Hematopoietic multipotent progenitor cell treated with erythropoietin and hydrocortisone succinate and interleukin-3 and kit ligand, for 4 days (in vitro differentiated cells): ENCODE measurements at regions not wholly inside any gene's neighbourhood (a gene's known extent, or its start where the extent isn't known, plus 50 kb on each side); places are given as distances from the start of the nearest gene placed in this dataset.

Experiments used
- DNase-seq: peaks from one replicate; pipeline ENCODE4 v3.0.0-alpha.2; 2015

- no peak for DNase-seq
These were observed 54.7 kb upstream of the NRIP1 start for GRCh38 chr21:15119486-15119885.

- no peak for DNase-seq
These were observed 56.4 kb upstream of the NRIP1 start for GRCh38 chr21:15121097-15121654.

GRCh38 chr21:15121655-15122120 is 56.9 kb upstream of the NRIP1 start:
- no peak for DNase-seq

GRCh38 chr21:15122241-15122640 is 57.4 kb upstream of the NRIP1 start:
- no peak for DNase-seq

- no peak for DNase-seq
These were observed 59.9 kb upstream of the NRIP1 start for GRCh38 chr21:15124731-15125130.

GRCh38 chr21:15126948-15127347 is 62.1 kb upstream of the NRIP1 start:
- no peak for DNase-seq

GRCh38 chr21:15127437-15127836 is 62.6 kb upstream of the NRIP1 start:
- DNase-seq, result no peak

GRCh38 chr21:15128267-15128666 is 63.5 kb upstream of the NRIP1 start:
- no peak for DNase-seq

- peak; percentile 25 for DNase-seq
These were observed 63.9 kb upstream of the NRIP1 start for GRCh38 chr21:15128714-15129113.

GRCh38 chr21:15130326-15130725 is 65.5 kb upstream of the NRIP1 start:
- DNase-seq, result no peak

GRCh38 chr21:15130751-15131150 is 66.0 kb upstream of the NRIP1 start:
- DNase-seq, result no peak

GRCh38 chr21:15132781-15133180 is 68.0 kb upstream of the NRIP1 start:
- DNase-seq, result no peak

- DNase-seq, result peak; percentile 92
These were observed 70.1 kb upstream of the NRIP1 start for GRCh38 chr21:15134701-15135470.

- no peak for DNase-seq
These were observed 71.2 kb upstream of the NRIP1 start for GRCh38 chr21:15135867-15136629.

GRCh38 chr21:15138490-15138889 is 73.7 kb upstream of the NRIP1 start:
- DNase-seq, result peak; percentile 54

GRCh38 chr21:15139898-15140297 is 75.1 kb upstream of the NRIP1 start:
- DNase-seq, result no peak

GRCh38 chr21:15140321-15141019 is 75.7 kb upstream of the NRIP1 start:
- no peak for DNase-seq

- DNase-seq, result peak; percentile 73
These were observed 76.6 kb upstream of the NRIP1 start for GRCh38 chr21:15141261-15141970.

- no peak for DNase-seq
These were observed 79.2 kb upstream of the NRIP1 start for GRCh38 chr21:15144026-15144425.

GRCh38 chr21:15148437-15148836 is 83.6 kb upstream of the NRIP1 start:
- no peak for DNase-seq

GRCh38 chr21:15149600-15150224 is 84.9 kb upstream of the NRIP1 start:
- DNase-seq, result no peak
